ENCODE measurements at regions not wholly inside any gene's neighbourhood (a gene's known extent, or its start where the extent isn't known, plus 50 kb on each side); places are given as distances from the start of the nearest gene placed in this dataset.

DNA sequence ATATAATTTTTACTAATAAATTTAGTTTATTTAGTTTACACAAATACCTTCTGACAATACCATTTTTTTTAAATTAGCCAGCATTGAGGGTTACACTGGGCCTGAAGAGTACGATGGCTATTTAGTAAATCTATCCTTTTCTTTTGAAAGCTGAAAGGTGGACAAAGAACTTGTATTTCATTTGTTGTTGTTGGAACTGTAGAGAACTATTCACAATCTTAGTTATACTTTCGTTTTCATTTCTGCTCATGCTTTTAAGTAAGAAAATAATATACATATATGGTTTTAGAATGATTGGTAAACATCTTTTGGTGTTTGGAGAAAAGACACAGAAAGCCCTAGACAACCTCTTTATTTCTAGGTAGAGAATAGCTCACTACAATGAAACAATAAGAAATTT lies 165.3 kb upstream of the FAM83B start:
- no peak overlapping the region for H3K14ac ChIP-seq (ENCODE audit: insufficient read depth, low read length)
- no peaks in the 10 kb centered on the region for H4K20me1 ChIP-seq (ENCODE audit: control insufficient read depth, insufficient read depth, insufficient read length)
- H3K36me3 Mint-ChIP-seq (ENCODE audit: insufficient read depth in 1 of 3, low read depth in 3 of 3): no peaks in the 10 kb centered on the region
- H2AK5ac ChIP-seq (ENCODE audit: insufficient read length, low read length): no peak overlapping the region
- no peak overlapping the region for H2BK5ac ChIP-seq (ENCODE audit: insufficient read length, low read length)
- H3K27me3 Mint-ChIP-seq (ENCODE audit: low read depth): peaks cover 41% of the 10 kb centered on the region
- no peak overlapping the region for H2BK20ac ChIP-seq (ENCODE audit: low read depth, low read length, poor library complexity, severe bottlenecking)
- no peak overlapping the region for H3K27ac Mint-ChIP-seq
- H4K91ac ChIP-seq (ENCODE audit: insufficient read length, low read depth, low read length): no peak overlapping the region
- no peaks in the 10 kb centered on the region for H3K9me3 Mint-ChIP-seq
- no peak overlapping the region for H4K8ac ChIP-seq (replicated peaks; ENCODE audit: insufficient read length, low read depth, low read length)
- no CpG with 5 or more reads among the region's 2 CpGs for WGBS (ENCODE audit: extremely low coverage, insufficient read length, low lambda C conversion rate)
- no peak overlapping the region for H3T11ph ChIP-seq (ENCODE audit: low read length)
- H3K9ac ChIP-seq (ENCODE audit: extremely low read depth, insufficient read length, low read length): no peak overlapping the region
- no peak overlapping the region for H3K18ac ChIP-seq (ENCODE audit: insufficient read length, low read depth, low read length)
- no peaks in the 10 kb centered on the region for H3K9me3 ChIP-seq (ENCODE audit: control insufficient read depth, low read depth, low read length)
- no peaks in the 10 kb centered on the region for H3K23me2 ChIP-seq (ENCODE audit: insufficient read length, low read depth, low read length, poor library complexity, severe bottlenecking)
- H3K4ac ChIP-seq (ENCODE audit: low read depth, low read length): no peak overlapping the region
- no peak overlapping the region for H2AFZ ChIP-seq (ENCODE audit: low read length)
- H3K79me2 ChIP-seq (ENCODE audit: insufficient read depth, low read length): no peaks in the 10 kb centered on the region
- no peaks in the 10 kb centered on the region; the same call in 1 of the 2 replicates for H3K27me3 ChIP-seq (ENCODE audit: insufficient read depth, low read length)
- no peaks in the 10 kb centered on the region for H3K4me1 Mint-ChIP-seq
- H3K23ac ChIP-seq (ENCODE audit: insufficient read length, low read depth, low read length): no peak overlapping the region
- no peak overlapping the region for H3K27ac ChIP-seq (ENCODE audit: insufficient read length, low read depth, low read length)
- no peaks in the 10 kb centered on the region for H3K4me1 ChIP-seq (ENCODE audit: insufficient read depth, low read length)
- no peak overlapping the region for H3K4me2 ChIP-seq (ENCODE audit: insufficient read depth, insufficient read length, low read length)
- no peak overlapping the region for H3K56ac ChIP-seq (ENCODE audit: insufficient read length, low read depth, low read length)
- H2BK12ac ChIP-seq (ENCODE audit: insufficient read length, low read depth, low read length): no peak overlapping the region
- H2BK120ac ChIP-seq (ENCODE audit: low read depth, low read length, poor library complexity, severe bottlenecking): no peak overlapping the region
- no peaks in the 10 kb centered on the region for H3K79me1 ChIP-seq (ENCODE audit: insufficient read depth, low read depth, low read length, poor library complexity, severe bottlenecking)
- no peak overlapping the region for H4K5ac ChIP-seq (ENCODE audit: insufficient read length, low read depth, low read length)
- TF ChIP-seq, protein P1, sequence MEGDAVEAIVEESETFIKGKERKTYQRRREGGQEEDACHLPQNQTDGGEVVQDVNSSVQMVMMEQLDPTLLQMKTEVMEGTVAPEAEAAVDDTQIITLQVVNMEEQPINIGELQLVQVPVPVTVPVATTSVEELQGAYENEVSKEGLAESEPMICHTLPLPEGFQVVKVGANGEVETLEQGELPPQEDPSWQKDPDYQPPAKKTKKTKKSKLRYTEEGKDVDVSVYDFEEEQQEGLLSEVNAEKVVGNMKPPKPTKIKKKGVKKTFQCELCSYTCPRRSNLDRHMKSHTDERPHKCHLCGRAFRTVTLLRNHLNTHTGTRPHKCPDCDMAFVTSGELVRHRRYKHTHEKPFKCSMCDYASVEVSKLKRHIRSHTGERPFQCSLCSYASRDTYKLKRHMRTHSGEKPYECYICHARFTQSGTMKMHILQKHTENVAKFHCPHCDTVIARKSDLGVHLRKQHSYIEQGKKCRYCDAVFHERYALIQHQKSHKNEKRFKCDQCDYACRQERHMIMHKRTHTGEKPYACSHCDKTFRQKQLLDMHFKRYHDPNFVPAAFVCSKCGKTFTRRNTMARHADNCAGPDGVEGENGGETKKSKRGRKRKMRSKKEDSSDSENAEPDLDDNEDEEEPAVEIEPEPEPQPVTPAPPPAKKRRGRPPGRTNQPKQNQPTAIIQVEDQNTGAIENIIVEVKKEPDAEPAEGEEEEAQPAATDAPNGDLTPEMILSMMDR (conservative IDR thresholded peaks at IDR 0.05): no peak
- no peak overlapping the region for H3K4me3 Mint-ChIP-seq
- no peak overlapping the region for H2BK15ac ChIP-seq (ENCODE audit: low read depth, low read length)
- no peak for DNase-seq

Data from H9 (cell line).